ENCODE measurements at regions not wholly inside any gene's neighbourhood (a gene's known extent, or its start where the extent isn't known, plus 50 kb on each side); places are given as distances from the start of the nearest gene placed in this dataset.

GRCh38 chr4:82200046-82200445 lies 173.7 kb downstream of the HNRNPD start:
- TF ChIP-seq CEBPB (IDR thresholded peaks at IDR 0.05; ENCODE audit: borderline replicate concordance in 1 of 2, low read depth in 2 of 2, low read length in 2 of 2) (no peak), ZZZ3 (IDR thresholded peaks at IDR 0.05; ENCODE audit: control insufficient read depth, insufficient read length, low read depth) (no peak), CTCF (IDR thresholded peaks at IDR 0.05 in 2 of 3, conservative IDR thresholded peaks at IDR 0.05 in 1 of 3; ENCODE audit: control insufficient read depth in 2 of 3, extremely low read depth in 1 of 3, insufficient read depth in 1 of 3, low read depth in 3 of 3, low read length in 3 of 3) (no peak), USF2 (IDR thresholded peaks at IDR 0.05; ENCODE audit: borderline replicate concordance, low read depth, low read length) (no peak), EP300 (IDR thresholded peaks at IDR 0.05; ENCODE audit: borderline replicate concordance in 1 of 2, control insufficient read depth in 1 of 2, low read depth in 2 of 2, low read length in 2 of 2) (no peak), EZH2 (IDR thresholded peaks at IDR 0.05; ENCODE audit: borderline replicate concordance, control insufficient read depth, low read depth, low read length) (no peak), NFYB (IDR thresholded peaks at IDR 0.05; ENCODE audit: insufficient read depth, low read depth, low read length) (no peak), NRF1 (conservative IDR thresholded peaks at IDR 0.05; ENCODE audit: low read depth, low read length) (no peak), SMC3 (IDR thresholded peaks at IDR 0.05; ENCODE audit: borderline replicate concordance, low read length) (no peak)

All from GM12878 (cell line).